ENCODE measurements at regions not wholly inside any gene's neighbourhood (a gene's known extent, or its start where the extent isn't known, plus 50 kb on each side); places are given as distances from the start of the nearest gene placed in this dataset.

DNA sequence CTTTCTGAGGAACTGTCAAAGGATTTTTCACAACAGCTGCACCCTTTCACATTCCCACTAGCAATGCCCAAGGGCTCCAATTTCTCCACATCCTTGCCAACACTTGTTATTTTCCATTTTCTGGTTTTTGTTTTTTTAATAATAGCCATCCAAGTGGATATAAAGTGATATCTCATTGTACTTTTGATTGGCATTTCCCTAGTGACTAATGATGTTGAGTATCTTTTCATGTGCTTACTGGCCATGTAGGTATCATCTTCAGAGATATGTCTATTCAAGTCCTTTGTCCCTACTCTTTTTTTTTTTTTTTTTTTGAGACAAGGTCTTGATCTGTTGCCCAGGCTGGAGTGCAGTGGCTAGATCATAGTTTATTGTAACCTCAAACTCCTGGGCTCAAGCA lies 115.8 kb upstream of the HAND1 start:
- TF ChIP-seq POLR2A (IDR thresholded peaks at IDR 0.05; ENCODE audit: low read depth, low read length) (no peak), POLR2AphosphoS5 (IDR thresholded peaks at IDR 0.05; ENCODE audit: low read depth, low read length) (no peak), TAF1 (IDR thresholded peaks at IDR 0.05; ENCODE audit: borderline replicate concordance, low read depth, low read length) (no peak)

Measured in GM12892 (cell line).